Stomach smooth muscle (tissue), 2 donors: ENCODE measurements at regions not wholly inside any gene's neighbourhood (a gene's known extent, or its start where the extent isn't known, plus 50 kb on each side); places are given as distances from the start of the nearest gene placed in this dataset.

Source experiments
- H3K27ac ChIP-seq: one replicate; pipeline ENCODE4 v1.7.0; 2013; ENCODE audit warnings: mild to moderate bottlenecking, low read length, inconsistent platforms
- H3K27me3 ChIP-seq, 2 donors: one replicate each; pipeline ENCODE4 v1.7.0; 2013; ENCODE audit warnings: low read length in 2 of 2; ENCODE audit not compliant: insufficient read depth in 2 of 2, control insufficient read depth in 1 of 2
- H3K36me3 ChIP-seq, 2 donors: one replicate each; pipeline ENCODE4 v1.7.0; 2013; ENCODE audit warnings: low read length in 2 of 2; ENCODE audit not compliant: control insufficient read depth in 2 of 2, insufficient read depth in 2 of 2
- H3K4me1 ChIP-seq: one replicate; pipeline ENCODE4 v1.7.0; 2013; ENCODE audit warnings: low read length; ENCODE audit not compliant: control insufficient read depth, insufficient read depth
- H3K4me3 ChIP-seq, 2 donors: one replicate each; pipeline ENCODE4 v1.7.0; 2013; ENCODE audit warnings: low read length in 2 of 2
- H3K9ac ChIP-seq, 2 donors: one replicate each; pipeline ENCODE4 v1.7.0; 2013; ENCODE audit warnings: low read length in 2 of 2, mild to moderate bottlenecking in 1 of 2
- H3K9me3 ChIP-seq, 2 donors: one replicate each; pipeline ENCODE4 v1.7.0; 2013; ENCODE audit warnings: low read length in 2 of 2; ENCODE audit not compliant: control insufficient read depth in 2 of 2
- donor health status: healthy.
- donor health status: Pancreatic carcinoma.

DNA sequence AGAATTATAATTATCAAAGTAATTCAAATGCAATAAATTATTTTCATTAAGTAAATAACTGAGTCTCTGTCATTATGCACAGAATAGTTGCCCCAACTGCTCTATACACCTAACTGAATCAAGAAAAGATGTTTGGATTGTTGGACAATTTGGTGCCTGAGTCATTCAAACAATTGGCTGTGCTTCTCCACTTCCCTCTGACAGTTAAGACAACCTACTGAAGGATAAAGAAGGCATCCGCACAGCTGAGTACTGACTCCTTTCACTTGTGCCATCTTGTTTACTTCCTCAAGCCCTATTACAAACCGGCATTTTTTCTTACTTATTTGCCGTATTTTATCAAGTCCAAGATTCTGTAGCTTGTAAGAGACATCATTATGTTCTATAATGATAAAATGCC, 110.6 kb upstream of the C1QTNF7 start:
- Histone ChIP-seq H3K27me3 (no peaks in the 10 kb centered on the region), H3K4me1 (no peaks in the 10 kb centered on the region), H3K9ac (no peak overlapping the region), H3K9me3 (no peaks in the 10 kb centered on the region), H3K27ac (no peak overlapping the region), H3K36me3 (no peaks in the 10 kb centered on the region), H3K4me3 (no peak overlapping the region)

DNA sequence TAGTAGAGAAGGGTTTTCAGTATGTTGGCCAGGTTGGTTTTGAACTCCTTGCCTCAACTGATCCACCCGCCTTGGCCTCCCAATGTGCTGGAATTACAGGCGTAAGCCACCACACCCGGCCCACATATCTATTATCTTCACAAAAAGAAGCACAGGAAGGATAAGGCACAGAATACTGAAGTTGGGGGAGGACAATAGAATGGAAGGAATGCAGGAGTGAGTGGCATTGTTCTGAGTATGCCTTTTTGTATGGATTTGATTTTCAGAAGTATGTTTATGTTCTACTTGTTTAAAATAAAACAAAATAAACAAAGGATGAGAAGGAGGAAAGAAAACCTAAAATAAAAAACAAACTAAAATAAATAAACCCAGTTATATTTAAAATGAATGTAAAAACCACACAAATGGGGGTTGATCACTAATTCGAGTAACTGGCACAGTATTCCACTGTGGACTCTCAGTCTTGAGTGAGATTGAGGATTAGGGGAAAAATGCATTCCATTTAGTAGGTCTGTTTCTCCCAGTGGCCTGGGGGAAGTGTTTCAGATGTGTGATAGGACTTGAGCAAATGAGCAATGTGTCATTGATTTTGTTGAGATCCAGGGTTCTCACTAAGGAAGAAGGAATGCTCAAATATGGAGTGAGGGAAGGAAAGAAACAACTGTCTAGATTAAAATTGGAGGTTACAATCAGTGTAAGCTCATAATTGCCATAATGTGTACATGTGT, 109.0 kb upstream of the C1QTNF7 start:
- Histone ChIP-seq H3K4me1 (no peaks in the 10 kb centered on the region), H3K4me3 (no peak overlapping the region), H3K36me3 (no peaks in the 10 kb centered on the region), H3K27me3 (no peaks in the 10 kb centered on the region), H3K27ac (no peak overlapping the region), H3K9me3 (no peaks in the 10 kb centered on the region), H3K9ac (no peak overlapping the region)

DNA sequence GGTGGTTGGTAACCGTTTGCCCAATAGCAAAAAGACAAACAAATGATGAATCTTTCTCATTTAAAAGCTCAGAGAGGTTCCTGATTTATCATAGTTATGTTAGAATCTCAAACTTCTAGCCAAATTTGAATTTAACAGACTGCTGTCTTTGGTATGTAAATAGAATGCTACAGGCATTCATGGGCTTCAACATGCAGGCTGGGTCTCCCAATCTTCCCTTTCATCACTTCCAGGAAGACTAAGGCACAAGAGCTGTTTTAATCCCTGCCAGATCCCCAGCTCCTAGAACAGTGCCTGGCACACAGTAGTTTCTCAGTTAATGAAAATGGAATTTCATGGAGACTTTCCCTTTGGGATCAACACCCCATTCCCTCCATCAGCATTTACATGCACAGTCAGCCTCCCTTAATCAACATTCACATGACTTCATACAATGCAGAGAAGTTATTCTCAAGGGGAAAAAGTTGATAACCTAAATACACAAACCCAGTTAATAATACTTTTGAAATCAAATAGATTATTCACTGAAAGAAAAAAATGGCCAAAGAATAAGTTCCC, 107.6 kb upstream of the C1QTNF7 start:
- no peaks in the 10 kb centered on the region for H3K27me3 ChIP-seq
- no peak overlapping the region for H3K4me3 ChIP-seq
- no peaks in the 10 kb centered on the region for H3K4me1 ChIP-seq
- H3K27ac ChIP-seq, result no peak overlapping the region
- H3K9me3 ChIP-seq, result no peaks in the 10 kb centered on the region
- H3K9ac ChIP-seq, result no peak overlapping the region
- H3K36me3 ChIP-seq, result no peaks in the 10 kb centered on the region

DNA sequence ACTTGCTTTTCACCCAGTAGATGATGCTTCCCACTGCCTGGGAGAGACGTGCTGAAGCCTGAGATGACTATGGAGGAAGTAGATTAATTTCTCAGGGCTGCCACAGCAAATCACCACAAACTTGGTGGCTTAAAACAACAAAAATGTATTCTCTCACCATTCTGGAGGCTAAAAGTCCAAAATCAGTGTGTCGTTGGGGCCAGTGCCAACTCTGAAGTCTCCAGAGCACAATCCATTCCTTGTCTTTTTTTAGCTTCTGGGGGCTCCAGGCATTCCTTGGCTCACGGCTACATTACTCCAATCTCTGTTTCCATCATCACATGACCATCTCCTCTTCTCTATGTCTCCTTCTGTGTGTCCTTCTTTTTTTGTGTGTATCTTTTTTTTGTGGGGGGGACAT, 105.8 kb upstream of the C1QTNF7 start:
- no peak overlapping the region for H3K27ac ChIP-seq
- H3K27me3 ChIP-seq, result no peaks in the 10 kb centered on the region
- no peaks in the 10 kb centered on the region for H3K36me3 ChIP-seq
- H3K4me3 ChIP-seq, result no peak overlapping the region
- H3K9me3 ChIP-seq, result no peaks in the 10 kb centered on the region
- H3K9ac ChIP-seq, result no peak overlapping the region
- no peaks in the 10 kb centered on the region for H3K4me1 ChIP-seq

DNA sequence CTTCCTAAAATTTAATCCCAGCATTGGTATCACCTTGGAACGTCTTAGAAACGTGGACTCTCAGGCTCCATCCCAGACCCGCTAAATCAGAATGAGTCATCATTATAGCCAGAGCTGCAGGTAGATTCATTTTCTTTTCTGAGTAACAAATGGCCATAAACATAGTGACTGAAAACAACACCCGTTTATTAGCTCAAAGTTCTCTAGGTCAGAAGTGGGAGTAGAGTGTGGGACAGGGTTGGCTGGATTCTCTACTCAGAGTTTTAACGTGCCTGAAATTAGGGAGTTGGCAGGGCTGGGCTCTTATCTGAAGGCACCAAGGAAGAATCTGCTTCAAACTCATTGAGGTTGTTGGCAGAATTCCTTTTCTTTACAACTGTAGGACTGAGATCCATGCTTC, 101.8 kb upstream of the C1QTNF7 start:
- H3K4me3 ChIP-seq, result no peak overlapping the region
- H3K27me3 ChIP-seq, result no peaks in the 10 kb centered on the region
- no peaks in the 10 kb centered on the region for H3K36me3 ChIP-seq
- H3K9me3 ChIP-seq, result no peaks in the 10 kb centered on the region
- H3K27ac ChIP-seq, result no peak overlapping the region
- H3K9ac ChIP-seq, result no peak overlapping the region
- peaks cover 5% of the 10 kb centered on the region for H3K4me1 ChIP-seq

DNA sequence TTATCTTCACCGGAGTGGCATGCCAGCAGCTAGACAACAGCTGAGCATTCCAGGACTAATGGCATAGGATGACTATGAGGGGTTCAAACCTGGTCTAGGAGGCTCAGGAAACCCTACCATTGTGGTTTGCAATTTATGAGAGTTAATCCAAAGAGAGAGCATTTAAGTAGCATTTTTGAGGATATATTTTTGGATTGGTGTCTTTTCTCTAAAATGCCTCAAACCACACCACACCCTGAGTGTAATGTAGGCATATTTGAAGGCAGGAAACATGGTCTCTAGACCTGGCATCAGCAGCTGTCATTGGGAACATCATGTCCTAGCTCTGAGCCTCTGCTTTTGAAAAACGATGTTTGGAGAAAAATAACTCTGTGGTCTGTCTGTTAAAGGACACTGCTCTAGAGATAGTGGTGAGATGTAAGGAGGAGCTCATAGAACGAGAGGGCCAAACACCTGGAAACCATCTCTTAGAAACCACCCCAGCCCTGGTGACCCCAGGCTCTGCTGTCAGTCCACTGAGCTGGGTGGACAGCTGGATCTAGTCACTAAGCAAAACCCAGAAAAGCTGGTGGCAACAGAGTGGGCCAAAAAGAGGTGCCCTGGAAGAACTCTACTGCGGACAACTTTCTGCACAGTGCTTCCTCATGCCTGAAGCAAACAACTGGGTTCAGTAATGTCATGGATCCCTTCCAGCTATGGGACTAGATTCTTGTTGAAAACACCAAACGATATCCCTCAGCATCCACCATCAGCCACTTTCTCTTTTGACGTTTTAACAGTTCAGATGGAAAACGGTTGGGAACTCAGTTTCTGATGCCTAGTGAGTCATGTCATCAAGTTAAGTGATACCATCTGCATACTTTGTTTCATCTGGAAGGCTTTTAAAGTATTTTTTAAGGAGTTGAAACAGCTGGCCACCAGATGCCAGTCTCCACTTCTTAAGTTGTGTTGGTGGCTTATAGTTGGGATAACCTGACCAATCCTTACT, 100.2 kb upstream of the C1QTNF7 start:
- H3K9ac ChIP-seq, result no peak overlapping the region
- no peak overlapping the region for H3K4me3 ChIP-seq
- no peaks in the 10 kb centered on the region for H3K27me3 ChIP-seq
- H3K27ac ChIP-seq, result no peak overlapping the region
- no peaks in the 10 kb centered on the region for H3K36me3 ChIP-seq
- no peaks in the 10 kb centered on the region for H3K9me3 ChIP-seq
- H3K4me1 ChIP-seq, result peaks cover 5% of the 10 kb centered on the region

DNA sequence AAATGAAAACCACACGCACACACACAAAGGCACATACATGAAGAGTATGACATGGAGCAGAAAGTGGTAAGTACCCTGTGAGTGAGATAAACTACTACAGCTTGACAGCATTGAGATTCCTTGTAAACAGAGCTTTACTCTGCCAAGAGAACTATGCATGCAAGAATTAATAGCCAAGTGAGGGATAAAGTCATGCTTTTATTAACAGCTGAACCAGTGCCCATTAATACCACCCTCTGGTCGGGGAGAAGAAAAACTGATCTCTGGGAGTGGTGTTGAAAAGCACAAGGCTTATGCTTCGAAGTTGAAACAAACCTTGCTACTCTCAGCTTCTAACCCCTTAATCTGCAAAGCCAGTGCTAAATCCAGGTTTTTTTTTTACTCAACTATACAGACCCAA, 95.9 kb upstream of the C1QTNF7 start:
- no peaks in the 10 kb centered on the region for H3K36me3 ChIP-seq
- H3K27ac ChIP-seq, result no peak overlapping the region
- no peaks in the 10 kb centered on the region for H3K9me3 ChIP-seq
- H3K4me1 ChIP-seq, result peaks cover 5% of the 10 kb centered on the region
- no peaks in the 10 kb centered on the region for H3K27me3 ChIP-seq
- H3K9ac ChIP-seq, result no peak overlapping the region
- no peak overlapping the region for H3K4me3 ChIP-seq

DNA sequence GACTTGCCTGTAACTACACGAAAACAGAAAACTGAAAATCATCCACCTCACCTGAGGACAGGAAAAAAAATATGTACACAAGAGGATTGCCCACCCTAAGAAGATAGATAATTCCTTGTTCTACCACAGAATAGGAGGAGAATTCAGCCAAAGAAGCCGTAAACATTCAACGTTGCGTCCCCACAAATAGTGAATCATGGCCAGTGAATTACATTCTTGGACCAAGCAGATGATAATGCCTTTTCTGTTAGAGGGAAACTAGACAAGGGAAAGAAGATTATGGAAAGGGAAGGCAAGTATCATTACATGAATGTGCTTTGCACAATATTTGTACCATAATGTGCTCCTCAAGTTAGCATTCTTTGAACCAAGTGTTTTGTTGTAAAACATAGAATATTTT, 95.5 kb upstream of the C1QTNF7 start:
- H3K27ac ChIP-seq, result no peak overlapping the region
- H3K27me3 ChIP-seq, result no peaks in the 10 kb centered on the region
- H3K9me3 ChIP-seq, result no peaks in the 10 kb centered on the region
- no peak overlapping the region for H3K4me3 ChIP-seq
- H3K9ac ChIP-seq, result no peak overlapping the region
- no peaks in the 10 kb centered on the region for H3K36me3 ChIP-seq
- H3K4me1 ChIP-seq, result peaks cover 4% of the 10 kb centered on the region

DNA sequence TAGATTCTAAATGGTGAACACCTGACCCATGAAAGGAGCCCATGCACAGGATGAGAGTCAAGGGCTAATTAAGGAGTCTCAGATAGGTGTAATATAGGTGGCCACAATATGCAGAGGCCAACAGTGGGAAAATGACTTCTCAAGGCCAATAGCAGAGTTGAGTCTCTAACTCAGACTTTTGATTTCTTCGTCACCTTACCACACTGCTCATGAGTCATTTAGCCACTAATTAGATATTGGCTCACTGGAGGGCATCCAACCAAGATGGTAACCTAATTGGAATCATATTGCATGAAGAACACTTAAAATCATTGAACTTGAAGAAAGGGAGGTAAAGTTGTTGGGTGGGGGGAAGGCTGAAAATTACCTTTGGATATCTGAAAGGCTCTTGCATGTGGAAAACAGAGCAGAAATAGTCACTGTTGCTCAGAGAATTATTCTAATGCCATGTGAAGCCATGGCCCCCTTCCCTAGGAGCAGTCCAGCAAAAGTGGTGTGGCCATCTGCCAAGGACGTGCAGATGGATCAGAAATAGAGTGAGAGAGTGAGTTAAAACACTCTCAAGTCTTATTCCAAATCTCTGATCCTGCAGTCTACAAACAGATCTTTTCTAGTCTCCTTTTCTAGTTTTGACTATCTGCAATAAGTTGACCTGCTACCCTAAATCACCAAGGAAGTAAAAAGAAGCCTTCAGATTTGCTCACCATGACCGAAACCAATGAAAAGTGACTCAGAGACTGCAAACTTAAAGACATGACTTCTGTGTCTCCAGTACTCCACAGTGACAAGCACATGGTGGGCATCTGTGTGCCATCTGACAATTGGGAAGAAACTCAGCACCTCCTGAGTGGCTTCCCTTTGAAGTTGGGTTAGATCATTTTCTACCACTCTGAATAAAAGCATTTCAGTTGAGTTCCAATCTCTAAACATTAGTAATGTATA, 93.9 kb upstream of the C1QTNF7 start:
- Histone ChIP-seq H3K36me3 (no peaks in the 10 kb centered on the region), H3K9me3 (no peaks in the 10 kb centered on the region), H3K9ac (no peak overlapping the region), H3K27ac (no peak overlapping the region), H3K4me3 (no peak overlapping the region), H3K4me1 (peaks cover 5% of the 10 kb centered on the region), H3K27me3 (no peaks in the 10 kb centered on the region)
